ENCODE measurements at regions not wholly inside any gene's neighbourhood (a gene's known extent, or its start where the extent isn't known, plus 50 kb on each side); places are given as distances from the start of the nearest gene placed in this dataset.

GRCh38 chr1:34532113-34532512 lies 222.7 kb upstream of the GJB5 start:
- POLR2A ChIA-PET, result no interaction called here
- intact Hi-C loops (cut with micrococcal nuclease), result no loop called here

More at GRCh38 chr1:34532113-34532512, 222.7 kb upstream of the GJB5 start:
- dilution Hi-C loops (cut with MboI; ENCODE audit: extremely low pct_ligation_motif_present, low sequenced_read_pairs), result no loop called here
- CTCF ChIA-PET, result no interaction called here
- peaks cover 2% of the 10 kb centered on the region for H3K9me3 ChIP-seq (replicated peaks; ENCODE audit: control insufficient read depth, insufficient read depth, low read length)
- no peak overlapping the region for H3K27ac ChIP-seq (ENCODE audit: insufficient read depth, low read depth, low read length)
- H3K27me3 ChIP-seq (ENCODE audit: control insufficient read depth in 2 of 2, insufficient read depth in 2 of 2, low read length in 2 of 2), result no peaks in the 10 kb centered on the region
- H3K4me3 ChIP-seq (replicated peaks in 1 of 3; ENCODE audit: insufficient read depth in 1 of 3, low read depth in 1 of 3, low read length in 3 of 3), result no peak overlapping the region
- no peak overlapping the region for H2AFZ ChIP-seq (ENCODE audit: low read depth, low read length)
- no peaks in the 10 kb centered on the region for H3K9me1 ChIP-seq (replicated peaks; ENCODE audit: control insufficient read depth, extremely low read depth, insufficient read depth, low read length)
- no peaks in the 10 kb centered on the region for H3K36me3 ChIP-seq (ENCODE audit: control insufficient read depth in 2 of 2, extremely low read depth in 1 of 2, insufficient read depth in 2 of 2, low read length in 2 of 2)
- FAIRE-seq (no peak), DNase-seq (ENCODE audit: low read depth, low spot score) (no peak)
- H3K4me2 ChIP-seq (ENCODE audit: insufficient read depth, low read length), result no peak overlapping the region
- no peaks in the 10 kb centered on the region for H4K20me1 ChIP-seq (replicated peaks; ENCODE audit: control insufficient read depth, extremely low read depth, insufficient read depth, low read length)
- TF ChIP-seq JUN (IDR thresholded peaks at IDR 0.05; ENCODE audit: borderline replicate concordance, insufficient read depth, insufficient read length, low read depth) (no peak), CTCF (IDR thresholded peaks at IDR 0.05; ENCODE audit: extremely low read depth in 1 of 2, insufficient read depth in 1 of 2, low read depth in 1 of 2, low read length in 2 of 2) (no peak), POLR2AphosphoS5 (IDR thresholded peaks at IDR 0.05; ENCODE audit: insufficient read depth, low read depth, low read length) (no peak), MYC (IDR thresholded peaks at IDR 0.05; ENCODE audit: low read depth, low read length) (no peak), GATA2 (IDR thresholded peaks at IDR 0.05; ENCODE audit: insufficient read depth, insufficient read length, low read depth, low read length) (no peak), FOS (IDR thresholded peaks at IDR 0.05; ENCODE audit: borderline replicate concordance, insufficient read depth, low read length) (no peak), POLR2A (IDR thresholded peaks at IDR 0.05; ENCODE audit: low read depth, low read length) (no peak), EZH2 (IDR thresholded peaks at IDR 0.05; ENCODE audit: borderline replicate concordance, low read depth, low read length, severe bottlenecking) (no peak)
- TF ChIP-seq, protein P1, sequence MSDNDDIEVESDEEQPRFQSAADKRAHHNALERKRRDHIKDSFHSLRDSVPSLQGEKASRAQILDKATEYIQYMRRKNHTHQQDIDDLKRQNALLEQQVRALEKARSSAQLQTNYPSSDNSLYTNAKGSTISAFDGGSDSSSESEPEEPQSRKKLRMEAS (IDR thresholded peaks at IDR 0.05; ENCODE audit: insufficient read depth, insufficient read length), result no peak
- no peak overlapping the region for H3K9ac ChIP-seq (replicated peaks; ENCODE audit: extremely low read depth, insufficient read depth, low read length)
- BruUV-seq (replicated peaks), result no TSS peak
- H3K79me2 ChIP-seq (ENCODE audit: control insufficient read depth, insufficient read depth, low read length), result no peaks in the 10 kb centered on the region
- no peaks in the 10 kb centered on the region for H3K4me1 ChIP-seq (ENCODE audit: control insufficient read depth, extremely low read depth, insufficient read depth, low read length)

Data from endothelial cell of umbilical vein (primary cell).